Activated B cell treated with CpG ODN at 0.5 μM for 24 hours (primary cell): ENCODE measurements at regions not wholly inside any gene's neighbourhood (a gene's known extent, or its start where the extent isn't known, plus 50 kb on each side); places are given as distances from the start of the nearest gene placed in this dataset.

Experiments
- ATAC-seq: fragments of 200-7000 bp; cut with Tn5 transposase; one replicate; pipeline ENCODE4 v1.10.0; 2021; ENCODE audit warnings: low read depth, mild to moderate bottlenecking, moderate library complexity
- CTCF ChIA-PET: fragments of 350-600 bp; sonication (Branson Sonifier 250); formaldehyde crosslinking; loops from one replicate; lab custom pipeline; 2021; ENCODE audit warnings: antibody characterized with exemption; lab: Charles Lee
- POLR2A ChIA-PET: fragments of 350-600 bp; sonication (Branson Sonifier 250); formaldehyde crosslinking; loops from one replicate; lab custom pipeline; 2021; ENCODE audit warnings: antibody characterized with exemption; lab: Charles Lee
- DNase-seq: peaks from one replicate; pipeline ENCODE4 v3.0.0; 2022
- H3K27ac Mint-ChIP-seq: one replicate; pipeline ENCODE4 v1.8.0; 2020; ENCODE audit warnings: mixed read lengths
- H3K27me3 Mint-ChIP-seq: one replicate; pipeline ENCODE4 v1.8.0; 2021; ENCODE audit warnings: mixed read lengths
- H3K36me3 Mint-ChIP-seq: one replicate; pipeline ENCODE4 v1.8.0; 2021; ENCODE audit warnings: low read depth, mixed read lengths
- H3K4me1 Mint-ChIP-seq: one replicate; pipeline ENCODE4 v1.8.0; 2021; ENCODE audit warnings: mixed read lengths
- H3K4me3 Mint-ChIP-seq: one replicate; pipeline ENCODE4 v1.8.0; 2020; ENCODE audit warnings: mild to moderate bottlenecking, mixed read lengths
- H3K9me3 Mint-ChIP-seq: one replicate; pipeline ENCODE4 v1.8.0; 2020; ENCODE audit warnings: mixed read lengths
- CTCF ChIP-seq: fragments of 200-600 bp; IDR thresholded peaks from one replicate; pipeline ENCODE4 v1.8.0; 2022; ENCODE audit warnings: antibody characterized with exemption, mild to moderate bottlenecking
- intact Hi-C: fragments of 100-400 bp; cut with micrococcal nuclease; formaldehyde crosslinking; loops from one replicate; pipeline ENCODE4 v1.15.1; 2024

- intact Hi-C loops, result loop anchor here (2.0 kb wide), 1 partner anchor 17 kb away; no protein-coding TSS in a partner anchor
- DNase-seq, result no peak
- no peak overlapping the region for H3K4me3 Mint-ChIP-seq
- ChIA-PET POLR2A (no interaction called here), CTCF (interaction anchor here (0.5 to 1.4 kb wide), 2 partner anchors 12 to 20 kb away, joined by 3 read pairs; no protein-coding TSS in a partner anchor)
- no peaks in the 10 kb centered on the region for H3K27me3 Mint-ChIP-seq
- H3K27ac Mint-ChIP-seq, result no peak overlapping the region
- no peaks in the 10 kb centered on the region for H3K36me3 Mint-ChIP-seq
- peaks cover 5% of the 10 kb centered on the region for H3K4me1 Mint-ChIP-seq
- no peak for TF ChIP-seq CTCF
- no peak for ATAC-seq
- H3K9me3 Mint-ChIP-seq, result no peaks in the 10 kb centered on the region
Observed at GRCh38 chr12:24111616-24112015, 162.1 kb upstream of the SOX5 start.

DNA sequence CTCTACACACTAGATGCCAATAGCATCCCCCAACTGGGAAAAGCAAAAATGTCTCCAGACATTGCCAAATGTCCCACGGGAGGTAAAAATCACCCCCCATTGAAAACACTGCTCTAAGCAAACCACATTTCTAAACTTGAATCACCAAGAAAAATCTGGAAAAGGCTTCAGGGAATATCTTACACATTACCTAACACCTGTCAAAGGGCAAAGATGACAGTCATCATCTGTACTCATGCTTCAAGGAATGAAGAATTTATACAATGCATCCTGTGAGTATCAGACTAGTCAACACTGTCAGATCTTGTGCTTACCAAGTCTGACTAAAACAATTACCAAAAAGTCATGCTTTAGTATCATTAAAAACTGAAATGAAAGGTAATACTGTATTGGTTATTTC lies 161.6 kb upstream of the SOX5 start:
- DNase-seq, result no peak
- Mint-ChIP-seq H3K27ac (no peak overlapping the region), H3K36me3 (peaks cover 1% of the 10 kb centered on the region), H3K9me3 (no peaks in the 10 kb centered on the region), H3K27me3 (no peaks in the 10 kb centered on the region), H3K4me3 (no peak overlapping the region), H3K4me1 (peaks cover 5% of the 10 kb centered on the region)
- TF ChIP-seq CTCF, result no peak
- intact Hi-C loops, result loop anchor here (2.0 kb wide), 1 partner anchor 18 kb away; no protein-coding TSS in a partner anchor
- CTCF ChIA-PET, result interaction anchor here (1.0 to 1.4 kb wide), 2 partner anchors 12 to 668 kb away, joined by 3 read pairs; no protein-coding TSS in a partner anchor
- POLR2A ChIA-PET, result no interaction called here
- ATAC-seq, result no peak

DNA sequence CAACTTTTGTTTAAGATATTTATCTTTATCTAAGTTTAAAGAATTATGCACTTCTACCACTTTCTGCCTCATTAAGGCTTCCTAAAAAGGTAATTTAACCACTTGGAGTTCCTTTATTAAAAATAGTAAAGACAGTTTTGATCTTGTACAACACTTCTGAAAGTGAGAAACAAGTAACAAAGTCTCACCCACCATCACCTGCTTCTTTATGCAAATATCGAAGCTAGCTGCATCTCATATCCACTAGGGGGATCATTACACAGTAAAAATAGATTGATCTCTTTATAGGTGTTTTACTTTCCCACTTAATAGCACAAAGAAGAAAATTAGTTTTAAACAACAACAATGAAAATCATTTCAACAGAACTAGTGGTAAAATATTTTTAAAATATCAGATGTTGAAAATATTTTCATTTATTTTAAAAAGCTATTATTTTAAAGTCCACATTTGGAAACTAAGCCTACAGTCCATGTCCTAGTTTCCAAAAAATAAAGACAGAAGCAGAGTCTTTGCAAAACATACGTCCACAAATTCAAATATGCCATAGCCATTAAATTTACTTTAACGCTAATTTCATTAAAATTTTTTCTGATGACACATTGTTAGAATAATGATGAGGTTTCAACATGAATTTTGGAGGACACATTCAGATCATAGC lies 160.0 kb upstream of the SOX5 start:
- peak; percentile 36 for TF ChIP-seq CTCF
- H3K9me3 Mint-ChIP-seq, result no peaks in the 10 kb centered on the region
- no peak overlapping the region for H3K4me3 Mint-ChIP-seq
- peaks cover 1% of the 10 kb centered on the region for H3K36me3 Mint-ChIP-seq
- CTCF ChIA-PET, result interaction anchor here (0.5 to 1.4 kb wide), 5 partner anchors 10 to 669 kb away, joined by 3 to 7 read pairs (median 3); no protein-coding TSS in a partner anchor
- H3K27ac Mint-ChIP-seq, result no peak overlapping the region
- ATAC-seq, result peak; percentile 64
- no peaks in the 10 kb centered on the region for H3K27me3 Mint-ChIP-seq
- no peak for DNase-seq
- POLR2A ChIA-PET, result no interaction called here
- peaks cover 5% of the 10 kb centered on the region for H3K4me1 Mint-ChIP-seq
- intact Hi-C loops, result loop anchor here (1.0 to 5.0 kb wide), 7 partner anchors 19 to 904 kb away; no protein-coding TSS in a partner anchor

GRCh38 chr12:24102676-24103075 lies 153.2 kb upstream of the SOX5 start:
- TF ChIP-seq CTCF, result no peak
- no peak overlapping the region for H3K27ac Mint-ChIP-seq
- POLR2A ChIA-PET, result no interaction called here

DNA sequence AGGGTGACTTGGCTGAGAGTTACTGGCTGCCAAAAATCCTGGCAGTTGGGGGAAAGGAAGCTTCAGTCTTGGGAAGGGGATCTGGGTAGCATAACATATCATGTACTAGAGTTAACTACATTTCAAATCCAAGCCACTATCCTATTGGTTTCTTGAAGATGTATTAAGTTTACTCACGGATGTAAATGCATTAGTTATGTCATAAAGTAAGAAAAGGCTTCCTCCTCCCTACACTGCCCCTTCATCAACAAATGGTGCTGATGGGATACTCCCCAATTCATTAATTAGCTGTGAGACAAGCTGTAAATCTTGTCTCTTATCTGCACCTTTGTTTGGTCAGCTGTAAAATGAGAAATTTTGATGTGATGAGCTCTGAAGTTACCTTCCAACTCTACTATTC lies 150.1 kb upstream of the SOX5 start:
- ATAC-seq, result no peak
- H3K27ac Mint-ChIP-seq, result no peak overlapping the region
- TF ChIP-seq CTCF, result no peak

More at GRCh38 chr12:24102676-24103075, 153.2 kb upstream of the SOX5 start:
- H3K27me3 Mint-ChIP-seq, result no peaks in the 10 kb centered on the region
- CTCF ChIA-PET, result interaction anchor here (1.1 kb wide), 1 partner anchor 676 kb away, joined by 3 read pairs; no protein-coding TSS in a partner anchor
- intact Hi-C loops, result no loop called here
- no peak overlapping the region for H3K4me3 Mint-ChIP-seq
- H3K36me3 Mint-ChIP-seq, result peaks cover 1% of the 10 kb centered on the region
- no peaks in the 10 kb centered on the region for H3K9me3 Mint-ChIP-seq
- DNase-seq, result no peak
- H3K4me1 Mint-ChIP-seq, result no peaks in the 10 kb centered on the region
- no peak for ATAC-seq

More for the DNA sequence above, 150.1 kb upstream of the SOX5 start:
- no peak overlapping the region for H3K4me3 Mint-ChIP-seq
- peaks cover 10% of the 10 kb centered on the region for H3K4me1 Mint-ChIP-seq
- no peaks in the 10 kb centered on the region for H3K36me3 Mint-ChIP-seq
- no peaks in the 10 kb centered on the region for H3K27me3 Mint-ChIP-seq
- no peak for DNase-seq
- CTCF ChIA-PET, result interaction anchor here (0.7 to 1.1 kb wide), 2 partner anchors 10 to 12 kb away, joined by 3 read pairs; no protein-coding TSS in a partner anchor
- POLR2A ChIA-PET, result interaction anchor here (0.6 kb wide), 2 partner anchors 14 to 632 kb away, joined by 3 to 4 read pairs; no protein-coding TSS in a partner anchor
- intact Hi-C loops, result no loop called here
- peaks cover 3% of the 10 kb centered on the region for H3K9me3 Mint-ChIP-seq
